Large intestine (tissue), 3 donors: ENCODE measurements at regions not wholly inside any gene's neighbourhood (a gene's known extent, or its start where the extent isn't known, plus 50 kb on each side); places are given as distances from the start of the nearest gene placed in this dataset.
A peak's percentile ranks its signal among the peaks of the same experiment; 100 is the strongest.

Experiments used
- DNase-seq, 2 donors: peaks; one replicate each; pipeline versions ENCODE4 v3.0.0 to v3.0.0-alpha.2; 2013
- H3K27ac ChIP-seq: one replicate; pipeline ENCODE4 v1.5.1; 2013; ENCODE audit warnings: low read length
- H3K27me3 ChIP-seq: 2 replicates; pipeline ENCODE4 v1.6.1; 2013; ENCODE audit warnings: low read length; ENCODE audit not compliant: control insufficient read depth, insufficient read depth
- H3K36me3 ChIP-seq: 2 replicates; pipeline ENCODE4 v1.6.1; 2013; ENCODE audit warnings: low read length; ENCODE audit not compliant: control insufficient read depth, insufficient read depth
- H3K4me1 ChIP-seq: one replicate; pipeline ENCODE4 v1.6.1; 2013; ENCODE audit warnings: low read length; ENCODE audit not compliant: control insufficient read depth, insufficient read depth
- H3K4me3 ChIP-seq: one replicate; pipeline ENCODE4 v1.5.1; 2013; ENCODE audit warnings: low read length
- H3K9me3 ChIP-seq: one replicate; pipeline ENCODE4 v1.6.1; 2013; ENCODE audit warnings: mild to moderate bottlenecking, low read depth, low read length, moderate library complexity; ENCODE audit not compliant: control insufficient read depth
- WGBS: methylation state at CpG from one replicate; pipeline ENCODE4 v1.1.5; 2013; ENCODE audit warnings: low lambda C conversion rate; ENCODE audit not compliant: insufficient coverage; 5-methylcytosine and 5-hydroxymethylcytosine counted together

DNA sequence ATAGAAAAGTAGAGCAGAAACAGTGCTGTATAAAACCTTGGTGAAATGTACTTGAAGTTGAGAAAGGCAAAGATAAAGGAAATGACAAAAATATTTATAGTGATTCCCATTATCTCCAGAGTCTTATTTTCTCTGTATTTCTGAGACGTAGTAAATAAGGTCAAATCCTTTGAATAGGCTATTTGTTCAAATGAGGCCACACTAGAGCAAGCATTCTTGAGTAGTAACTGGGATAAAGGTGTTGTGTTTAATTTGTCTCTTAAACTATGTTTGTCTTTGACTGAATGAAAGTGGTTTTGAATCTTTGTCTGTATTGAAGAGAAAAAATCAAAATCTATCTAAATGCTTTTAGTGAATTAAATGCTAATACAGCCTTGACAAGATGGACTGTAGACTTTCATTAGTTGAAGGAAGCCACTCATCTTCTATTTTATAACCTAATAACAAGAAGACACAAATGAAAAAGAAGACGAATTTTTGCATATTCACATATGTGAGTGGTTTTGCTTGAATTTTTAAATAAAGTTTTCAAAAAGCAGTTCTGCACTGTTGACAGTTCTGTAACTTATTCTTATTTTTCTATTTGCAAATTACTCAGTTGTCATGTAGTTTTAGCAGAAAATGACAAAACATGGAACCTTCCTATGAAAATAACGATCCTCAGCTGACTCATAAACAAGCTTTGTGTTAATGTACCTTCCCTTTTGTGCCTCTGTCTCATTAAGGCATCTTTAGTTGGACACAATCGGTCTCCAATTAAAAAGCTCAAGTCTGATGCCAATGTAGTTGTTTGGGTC, 94.8 kb upstream of the PCDH18 start:
- no peak for DNase-seq
- 77% methylated on average over 3 of the region's 4 CpGs for WGBS
- Histone ChIP-seq H3K4me3 (no peak overlapping the region), H3K4me1 (no peaks in the 10 kb centered on the region), H3K27ac (no peak overlapping the region), H3K36me3 (no peaks in the 10 kb centered on the region), H3K9me3 (no peaks in the 10 kb centered on the region), H3K27me3 (no peaks in the 10 kb centered on the region)

DNA sequence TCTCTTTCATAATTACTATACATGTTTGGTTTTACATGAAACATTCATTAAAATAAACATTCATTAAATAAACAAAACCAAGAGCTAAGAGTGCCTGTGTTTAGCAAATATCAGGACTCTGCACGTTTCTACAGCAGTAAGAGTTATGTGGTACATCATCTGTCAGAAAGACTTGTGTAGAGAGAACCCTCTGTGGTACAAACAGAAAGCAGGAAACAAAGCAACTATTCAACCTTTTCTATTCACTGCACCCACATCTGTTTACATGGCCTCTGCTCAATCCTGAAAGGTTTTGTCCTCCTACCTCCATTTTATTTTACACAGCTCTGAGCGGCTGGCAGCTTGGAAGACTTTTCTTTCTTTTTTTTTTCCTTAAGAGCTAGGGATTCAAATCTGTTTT, 90.7 kb upstream of the PCDH18 start:
- Histone ChIP-seq H3K27me3 (no peaks in the 10 kb centered on the region), H3K9me3 (no peaks in the 10 kb centered on the region), H3K4me3 (no peak overlapping the region), H3K36me3 (no peaks in the 10 kb centered on the region), H3K27ac (no peak overlapping the region), H3K4me1 (no peaks in the 10 kb centered on the region)
- no CpG with 5 or more reads among the region's 2 CpGs for WGBS
- DNase-seq, result no peak

- H3K36me3 ChIP-seq, result no peaks in the 10 kb centered on the region
- 56% methylated on average over 1 of the region's 5 CpGs for WGBS
- H3K9me3 ChIP-seq, result no peaks in the 10 kb centered on the region
- H3K27ac ChIP-seq, result no peak overlapping the region
- no peaks in the 10 kb centered on the region for H3K4me1 ChIP-seq
- no peak overlapping the region for H3K4me3 ChIP-seq
- no peaks in the 10 kb centered on the region for H3K27me3 ChIP-seq
- DNase-seq, result no peak
Measured at GRCh38 chr4:137621056-137621455, 88.8 kb upstream of the PCDH18 start.

- Histone ChIP-seq H3K9me3 (no peaks in the 10 kb centered on the region), H3K4me1 (no peaks in the 10 kb centered on the region)
- WGBS, result no CpG with 5 or more reads among the region's 1 CpG
Measured at GRCh38 chr4:137614491-137614890, 82.2 kb upstream of the PCDH18 start.

DNA sequence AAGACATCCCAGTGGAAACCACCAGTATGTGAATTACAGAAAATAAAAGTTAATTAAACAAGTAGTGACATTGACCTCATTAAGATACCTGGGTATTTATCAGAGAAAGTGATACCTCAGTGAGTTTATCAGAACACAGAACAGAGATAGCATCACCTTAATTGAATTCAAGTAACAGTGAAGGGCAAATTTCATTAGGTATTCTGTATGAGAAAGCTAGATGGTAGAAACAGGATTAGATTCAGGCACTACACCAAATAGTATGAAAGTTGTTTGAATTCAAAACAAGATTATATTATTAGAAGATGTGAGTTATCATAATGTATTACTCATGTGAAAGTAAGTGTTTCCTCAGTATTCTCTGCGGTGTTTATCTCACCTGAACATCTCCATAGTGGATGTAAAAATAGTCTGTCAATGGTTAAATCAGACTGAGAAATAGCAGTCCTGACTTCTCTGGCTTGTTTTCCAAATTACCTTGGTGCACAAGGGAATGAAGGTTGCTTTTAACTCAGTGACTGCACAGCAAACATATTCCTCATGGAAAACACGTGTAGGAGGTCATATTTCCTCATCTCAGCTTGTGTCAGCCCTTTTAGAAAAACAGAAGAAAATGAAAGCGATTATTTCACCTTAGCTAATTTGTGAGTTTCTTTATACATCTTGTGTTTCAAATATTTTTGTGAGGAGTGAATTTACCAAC, 79.9 kb upstream of the PCDH18 start:
- no peak for DNase-seq
- H3K36me3 ChIP-seq, result no peaks in the 10 kb centered on the region
- H3K27me3 ChIP-seq, result no peaks in the 10 kb centered on the region
- no peak overlapping the region for H3K4me3 ChIP-seq
- no peak overlapping the region for H3K27ac ChIP-seq
- H3K4me1 ChIP-seq, result no peaks in the 10 kb centered on the region
- H3K9me3 ChIP-seq, result no peaks in the 10 kb centered on the region
- no CpG with 5 or more reads among the region's 3 CpGs for WGBS

More at GRCh38 chr4:137614491-137614890, 82.2 kb upstream of the PCDH18 start:
- DNase-seq, result no peak
- H3K27me3 ChIP-seq, result no peaks in the 10 kb centered on the region
- H3K4me3 ChIP-seq, result no peak overlapping the region
- H3K36me3 ChIP-seq, result no peaks in the 10 kb centered on the region
- H3K27ac ChIP-seq, result no peak overlapping the region

DNA sequence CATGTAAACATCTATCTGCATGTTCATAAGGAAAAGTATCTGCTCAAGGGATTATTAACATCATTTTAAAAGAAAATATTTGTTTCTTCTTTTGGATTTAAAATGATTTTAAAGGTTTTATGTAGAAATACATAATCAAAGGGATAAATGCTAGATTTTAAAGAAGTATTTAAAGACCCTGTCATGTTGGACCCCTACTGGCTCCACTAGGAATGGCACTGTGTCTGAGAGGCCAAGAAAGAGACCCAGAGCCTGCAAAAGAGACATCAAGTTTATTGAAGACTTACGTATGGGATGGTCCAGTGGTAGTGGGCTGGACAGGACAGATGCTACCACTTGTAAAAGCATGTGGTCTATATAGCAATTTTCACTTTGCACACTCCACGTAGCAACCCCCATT, 78.7 kb upstream of the PCDH18 start:
- no peak overlapping the region for H3K27ac ChIP-seq
- H3K4me1 ChIP-seq, result no peaks in the 10 kb centered on the region
- no peak overlapping the region for H3K4me3 ChIP-seq
- no peaks in the 10 kb centered on the region for H3K9me3 ChIP-seq
- H3K36me3 ChIP-seq, result no peaks in the 10 kb centered on the region
- no peak for DNase-seq
- H3K27me3 ChIP-seq, result no peaks in the 10 kb centered on the region
- WGBS, result no CpG with 5 or more reads among the region's 2 CpGs

DNA sequence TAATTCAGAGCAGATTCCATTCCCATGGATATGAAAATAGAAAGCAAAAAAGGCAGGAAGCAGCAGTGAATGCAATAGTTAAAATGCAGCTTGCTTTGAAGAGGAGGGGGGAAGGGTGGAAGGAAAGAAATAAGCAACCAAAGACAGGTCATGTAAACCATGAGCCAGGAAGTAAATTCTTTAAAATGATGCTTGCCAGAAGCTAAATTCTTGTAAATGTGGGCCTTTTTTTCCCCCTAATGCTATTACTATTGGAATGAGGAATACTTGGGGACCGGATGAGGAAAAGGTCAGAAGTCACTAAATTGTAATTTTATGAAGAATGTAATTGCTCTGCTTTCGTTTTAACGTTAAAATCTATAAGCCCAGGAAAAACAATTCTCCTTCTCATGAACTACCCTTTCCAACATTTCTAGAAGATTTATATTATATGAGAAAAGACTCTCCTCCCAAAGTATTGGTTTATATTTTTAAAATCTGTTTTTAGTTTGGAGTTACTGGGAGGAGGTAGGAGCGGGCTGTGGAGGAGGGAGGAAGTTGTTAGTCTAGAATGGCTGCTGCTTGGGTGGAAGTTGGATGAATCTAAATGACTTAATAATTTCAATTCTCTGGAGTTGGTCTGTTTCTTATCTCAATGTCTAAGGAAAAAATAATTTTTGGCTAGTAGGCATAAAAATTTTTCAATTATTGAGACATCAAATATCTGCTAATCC, 77.6 kb upstream of the PCDH18 start:
- no peak overlapping the region for H3K27ac ChIP-seq
- H3K9me3 ChIP-seq, result no peaks in the 10 kb centered on the region
- no peak overlapping the region for H3K4me3 ChIP-seq
- no peaks in the 10 kb centered on the region for H3K27me3 ChIP-seq
- H3K36me3 ChIP-seq, result no peaks in the 10 kb centered on the region
- peak; percentile 17 to 28 for DNase-seq
- 55% methylated on average over 3 of the region's 4 CpGs for WGBS
- H3K4me1 ChIP-seq, result no peaks in the 10 kb centered on the region

- no peak overlapping the region for H3K27ac ChIP-seq
- no peaks in the 10 kb centered on the region for H3K27me3 ChIP-seq
- no CpG with 5 or more reads among the region's 1 CpG for WGBS
- no peaks in the 10 kb centered on the region for H3K36me3 ChIP-seq
- no peaks in the 10 kb centered on the region for H3K9me3 ChIP-seq
- DNase-seq, result no peak
- H3K4me3 ChIP-seq, result no peak overlapping the region
- no peaks in the 10 kb centered on the region for H3K4me1 ChIP-seq
Measured at GRCh38 chr4:137608085-137608484, 75.8 kb upstream of the PCDH18 start.

DNA sequence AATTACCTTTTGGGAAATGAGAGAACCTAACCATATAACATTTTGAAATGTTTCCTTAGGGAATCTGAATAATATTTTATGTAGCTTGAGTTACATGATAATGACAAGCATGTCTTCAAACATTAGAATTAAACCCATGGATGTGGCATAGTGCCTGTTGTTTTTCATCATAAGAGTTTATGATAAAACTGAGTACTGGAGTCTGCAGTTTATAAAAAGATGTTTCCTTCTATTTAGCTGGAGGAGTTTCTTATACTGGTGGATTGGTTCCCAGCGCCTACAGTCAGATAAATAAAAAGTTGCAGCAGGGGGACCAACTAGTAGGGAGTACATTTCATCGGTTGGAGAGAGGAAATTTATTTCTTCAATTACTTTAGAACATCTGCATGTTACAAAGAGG, 70.1 kb upstream of the PCDH18 start:
- no peak for DNase-seq
- H3K9me3 ChIP-seq, result no peaks in the 10 kb centered on the region
- H3K27ac ChIP-seq, result no peak overlapping the region
- H3K4me1 ChIP-seq, result no peaks in the 10 kb centered on the region
- H3K27me3 ChIP-seq, result no peaks in the 10 kb centered on the region
- no peaks in the 10 kb centered on the region for H3K36me3 ChIP-seq
- no peak overlapping the region for H3K4me3 ChIP-seq
- WGBS, result no CpG with 5 or more reads among the region's 2 CpGs

DNA sequence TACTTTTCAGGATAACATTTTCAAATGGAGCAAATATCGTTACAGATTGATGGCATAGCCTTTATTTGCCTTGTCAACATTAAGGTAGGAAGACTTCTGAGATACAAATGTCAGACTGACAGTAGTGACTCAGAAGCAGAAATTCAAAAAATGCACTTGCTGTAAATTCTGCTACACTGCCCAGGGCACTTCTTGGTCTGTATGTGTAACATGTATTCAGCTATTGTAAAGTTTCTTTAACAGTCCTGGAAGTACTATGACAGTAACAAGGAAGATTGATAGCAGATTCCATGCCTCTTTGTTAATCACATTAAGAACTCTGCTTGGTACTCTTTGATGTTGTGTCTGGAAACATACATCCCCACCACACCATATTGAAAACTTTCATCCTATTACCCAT, 69.6 kb upstream of the PCDH18 start:
- Histone ChIP-seq H3K36me3 (no peaks in the 10 kb centered on the region), H3K4me3 (no peak overlapping the region), H3K27ac (no peak overlapping the region), H3K27me3 (no peaks in the 10 kb centered on the region), H3K9me3 (no peaks in the 10 kb centered on the region), H3K4me1 (no peaks in the 10 kb centered on the region)
- no CpG with 5 or more reads among the region's 1 CpG for WGBS
- no peak for DNase-seq
